ENCODE measurements at regions not wholly inside any gene's neighbourhood (a gene's known extent, or its start where the extent isn't known, plus 50 kb on each side); places are given as distances from the start of the nearest gene placed in this dataset.
"Not testable (repeated sequence)": the region's sequence is repeated elsewhere in the genome, so short reads cannot be mapped to it uniquely, and the experiment has no call there.

DNA sequence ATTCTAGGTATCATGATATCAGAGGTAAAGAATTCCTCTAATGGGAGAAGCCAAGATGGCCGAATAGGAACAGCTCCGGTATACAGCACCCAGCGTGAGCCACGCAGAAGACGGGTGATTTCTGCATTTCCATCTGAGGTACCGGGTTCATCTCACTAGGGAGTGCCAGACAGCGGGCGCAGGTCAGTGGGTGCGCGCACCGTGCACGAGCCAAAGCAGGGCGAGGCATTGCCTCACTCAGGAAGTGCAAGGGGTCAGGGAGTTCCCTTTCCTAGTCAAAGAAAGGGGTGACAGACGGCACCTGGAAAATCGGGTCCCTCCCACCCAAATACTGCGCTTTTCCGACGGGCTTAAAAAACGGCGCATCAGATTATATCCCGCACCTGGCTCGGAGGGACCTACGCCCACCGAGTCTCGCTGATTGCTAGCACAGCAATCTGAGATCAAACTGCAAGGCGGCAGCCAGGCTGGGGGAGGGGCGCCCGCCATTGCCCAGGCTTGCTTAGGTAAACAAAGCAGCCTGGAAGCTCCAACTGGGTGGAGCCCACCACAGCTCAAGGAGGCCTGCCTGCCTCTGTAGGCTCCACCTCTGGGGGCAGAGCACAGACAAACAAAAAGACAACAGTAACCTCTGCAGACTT is 70.4 kb upstream of the ALCAM start:
- ATAC-seq: not testable (repeated sequence)

DNA sequence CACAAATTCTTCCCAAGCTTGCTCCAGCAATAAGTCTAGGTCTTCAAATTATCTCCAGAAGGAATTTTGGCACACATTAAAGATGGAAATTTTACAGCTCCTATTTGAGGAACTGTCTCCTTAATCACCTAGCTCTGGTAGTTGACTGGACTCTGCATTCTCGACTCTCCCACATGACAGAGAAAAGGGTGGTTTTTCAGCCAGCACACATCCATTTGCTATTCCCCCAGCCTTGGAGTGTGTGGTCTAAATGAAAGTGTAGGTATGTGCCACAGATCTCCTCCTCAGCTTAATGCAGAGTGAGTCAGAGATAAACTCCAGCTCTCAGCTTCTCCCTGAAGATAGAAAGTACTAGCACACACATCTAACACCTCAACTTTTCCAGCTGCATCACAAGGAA is 62.2 kb upstream of the ALCAM start:
- DNase-seq (no peak), ATAC-seq (no peak)

More for the DNA sequence above, 70.4 kb upstream of the ALCAM start:
- not testable (repeated sequence) for DNase-seq

DNA sequence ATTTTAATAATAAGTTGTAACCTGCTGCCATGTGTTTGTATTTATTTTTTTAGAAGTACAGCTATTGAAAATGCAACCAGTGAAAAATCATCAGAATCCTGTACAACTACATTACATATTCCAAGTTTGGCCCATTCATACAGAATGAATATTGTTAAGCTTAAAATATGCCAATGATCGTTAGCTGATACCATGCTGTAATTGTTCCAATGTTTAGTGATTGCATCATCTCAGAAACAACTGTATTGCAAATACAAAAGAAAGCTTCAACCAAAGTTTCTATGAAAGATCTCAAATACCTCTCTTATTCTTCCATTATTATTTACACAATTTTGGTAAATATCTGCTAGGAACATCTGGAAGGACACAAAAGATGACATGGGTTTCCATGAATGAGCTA is 51.6 kb upstream of the ALCAM start:
- DNase-seq (no peak), ATAC-seq (no peak)

DNA sequence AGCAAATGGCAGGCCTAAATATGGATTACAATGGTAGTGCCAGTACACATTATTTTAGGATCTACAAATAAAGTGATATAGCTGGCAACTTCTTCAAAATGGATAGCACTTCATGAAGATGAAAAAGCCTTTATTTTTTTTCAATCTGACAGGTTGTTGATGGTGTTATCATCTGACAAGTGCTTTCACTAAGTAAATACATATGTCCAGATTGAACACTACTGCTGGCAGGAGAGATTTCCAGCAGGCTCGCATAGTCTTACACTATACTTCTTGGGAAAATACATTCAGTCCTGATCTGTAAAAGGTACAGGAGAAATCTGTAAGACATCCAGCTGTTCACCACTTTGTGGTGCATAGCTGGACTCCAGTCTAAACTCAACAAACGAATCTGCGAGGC is 50.9 kb upstream of the ALCAM start:
- DNase-seq (no peak), ATAC-seq (no peak)

DNA sequence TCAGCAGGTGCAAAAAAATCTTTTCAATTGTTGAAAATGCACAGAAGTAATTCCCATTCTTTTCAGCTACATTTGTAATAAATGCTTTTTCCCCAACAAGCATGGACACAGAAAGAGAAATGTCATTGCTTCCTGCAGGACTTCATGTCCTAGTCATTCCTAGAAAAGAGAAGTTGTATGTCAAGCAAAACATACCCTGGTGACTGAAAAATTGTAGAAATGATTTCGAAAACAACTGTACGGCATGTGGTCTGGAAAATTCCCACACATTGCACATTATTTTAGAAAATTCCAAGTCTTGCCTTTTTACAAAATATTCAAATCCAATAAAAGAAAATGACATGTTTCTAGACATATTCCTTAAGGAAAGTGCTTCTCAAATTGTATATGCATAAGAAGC is 50.4 kb upstream of the ALCAM start:
- no peak for ATAC-seq
- DNase-seq: no peak
